Nephron (organoid): ENCODE measurements at regions not wholly inside any gene's neighbourhood (a gene's known extent, or its start where the extent isn't known, plus 50 kb on each side); places are given as distances from the start of the nearest gene placed in this dataset.

Source experiments
- H3K27ac Mint-ChIP-seq, 3 experiments: 2 replicates each; pipeline ENCODE4 v1.8.0; 2020; ENCODE audit warnings: mixed read lengths in 3 of 3, mild to moderate bottlenecking in 2 of 3, moderate library complexity in 1 of 3
- H3K27me3 Mint-ChIP-seq: 2 replicates; pipeline ENCODE4 v1.8.0; 2021; ENCODE audit warnings: low read depth, mild to moderate bottlenecking, moderate library complexity, mixed read lengths
- H3K36me3 Mint-ChIP-seq: 2 replicates; pipeline ENCODE4 v1.8.0; 2020; ENCODE audit warnings: low read depth, mixed read lengths
- H3K4me1 Mint-ChIP-seq: 2 replicates; pipeline ENCODE4 v1.8.0; 2020; ENCODE audit warnings: mixed read lengths
- H3K4me3 Mint-ChIP-seq, 3 experiments: 2 replicates each; pipeline ENCODE4 v1.8.0; 2020; ENCODE audit warnings: mild to moderate bottlenecking in 3 of 3, mixed read lengths in 3 of 3, moderate library complexity in 2 of 3
- H3K9me3 Mint-ChIP-seq: 2 replicates; pipeline ENCODE4 v1.8.0; 2020; ENCODE audit warnings: mixed read lengths
- CTCF ChIP-seq, 3 experiments: fragments of 200-600 bp; sonication (generic); IDR thresholded peaks; one replicate each; pipeline ENCODE4 v1.5.0; 2021; ENCODE audit warnings: antibody characterized with exemption in 3 of 3; ENCODE audit not compliant: unreplicated experiment in 3 of 3

- Mint-ChIP-seq H3K27ac (no peak overlapping the region), H3K4me3 (no peak overlapping the region), H3K9me3 (no peaks in the 10 kb centered on the region), H3K36me3 (no peaks in the 10 kb centered on the region), H3K4me1 (no peaks in the 10 kb centered on the region), H3K27me3 (no peaks in the 10 kb centered on the region)
- TF ChIP-seq CTCF (IDR thresholded peaks at IDR 0.05; ENCODE audit: unreplicated experiment in 3 of 3): no peak
These were observed 1691.7 kb upstream of the PCDH20 start for GRCh38 chr13:63107179-63107943.

DNA sequence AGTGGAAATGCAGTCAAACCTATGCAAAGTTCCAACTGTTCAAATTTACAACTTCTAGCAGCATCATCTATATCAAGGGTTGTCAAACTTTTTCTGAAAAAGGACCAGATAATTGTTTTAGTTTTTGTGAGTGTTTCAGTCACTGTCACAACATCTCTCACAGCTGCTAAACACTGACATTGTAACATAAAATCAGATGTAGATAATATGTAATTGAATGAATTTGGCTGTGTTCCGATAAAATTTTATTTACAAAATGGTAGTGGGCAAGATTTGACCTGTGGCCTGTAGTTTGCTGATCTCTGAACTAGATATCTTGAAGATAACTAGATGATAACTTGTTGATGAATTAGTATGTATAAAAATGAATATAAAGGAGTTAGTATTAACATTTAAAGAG is 1679.1 kb upstream of the PCDH20 start:
- peaks cover 1% of the 10 kb centered on the region for H3K9me3 Mint-ChIP-seq
- TF ChIP-seq CTCF (IDR thresholded peaks at IDR 0.05; ENCODE audit: unreplicated experiment in 3 of 3): no peak
- H3K27me3 Mint-ChIP-seq: no peaks in the 10 kb centered on the region
- no peaks in the 10 kb centered on the region for H3K4me1 Mint-ChIP-seq
- H3K4me3 Mint-ChIP-seq: no peak overlapping the region
- H3K36me3 Mint-ChIP-seq: no peaks in the 10 kb centered on the region
- no peak overlapping the region for H3K27ac Mint-ChIP-seq

GRCh38 chr13:63093907-63094469 is 1678.3 kb upstream of the PCDH20 start:
- Mint-ChIP-seq H3K9me3 (no peaks in the 10 kb centered on the region), H3K27me3 (no peaks in the 10 kb centered on the region), H3K4me3 (no peak overlapping the region), H3K36me3 (no peaks in the 10 kb centered on the region), H3K27ac (no peak overlapping the region), H3K4me1 (no peaks in the 10 kb centered on the region)
- no peak for TF ChIP-seq CTCF (IDR thresholded peaks at IDR 0.05; ENCODE audit: unreplicated experiment in 3 of 3)

GRCh38 chr13:63092456-63092855 is 1676.8 kb upstream of the PCDH20 start:
- Mint-ChIP-seq H3K27ac (no peak overlapping the region), H3K27me3 (no peaks in the 10 kb centered on the region), H3K4me1 (no peaks in the 10 kb centered on the region), H3K9me3 (no peaks in the 10 kb centered on the region), H3K36me3 (no peaks in the 10 kb centered on the region), H3K4me3 (no peak overlapping the region)
- no peak for TF ChIP-seq CTCF (IDR thresholded peaks at IDR 0.05; ENCODE audit: unreplicated experiment in 3 of 3)

GRCh38 chr13:63090524-63090923 is 1674.9 kb upstream of the PCDH20 start:
- no peaks in the 10 kb centered on the region for H3K27me3 Mint-ChIP-seq
- no peak overlapping the region for H3K4me3 Mint-ChIP-seq
- no peaks in the 10 kb centered on the region for H3K4me1 Mint-ChIP-seq
- no peak for TF ChIP-seq CTCF (IDR thresholded peaks at IDR 0.05; ENCODE audit: unreplicated experiment in 3 of 3)
- no peaks in the 10 kb centered on the region for H3K9me3 Mint-ChIP-seq
- no peak overlapping the region for H3K27ac Mint-ChIP-seq
- H3K36me3 Mint-ChIP-seq: no peaks in the 10 kb centered on the region

GRCh38 chr13:63088226-63088625 is 1672.6 kb upstream of the PCDH20 start:
- Mint-ChIP-seq H3K4me3 (no peak overlapping the region), H3K27me3 (no peaks in the 10 kb centered on the region), H3K36me3 (no peaks in the 10 kb centered on the region), H3K4me1 (no peaks in the 10 kb centered on the region), H3K9me3 (no peaks in the 10 kb centered on the region), H3K27ac (no peak overlapping the region)
- no peak for TF ChIP-seq CTCF (IDR thresholded peaks at IDR 0.05; ENCODE audit: unreplicated experiment in 3 of 3)
